K562 (cell line): ENCODE measurements at regions not wholly inside any gene's neighbourhood (a gene's known extent, or its start where the extent isn't known, plus 50 kb on each side); places are given as distances from the start of the nearest gene placed in this dataset.

Experiments used
- ATAC-seq: fragments of 200-7000 bp; cut with Tn5 transposase; 3 replicates; pipeline ENCODE4 v1.9.1; 2020; ENCODE audit warnings: moderate library complexity
- BruUV-seq: library from RNA; stranded (reverse); fragments of 400-500 nt; replicated peaks from 2 replicates; lab custom pipeline; 2021; lab: Mats Ljungman, UMichigan
- CTCF ChIA-PET: fragments of 300-600 bp; formaldehyde crosslinking; extraction: SDS; loops from one replicate; lab custom pipeline; 2021; ENCODE audit warnings: low intra/inter-chr PET ratio; lab: Yijun Ruan, JAX
- POLR2A ChIA-PET: fragments of 300-600, 350-650 bp; sonication (Branson Sonifier 250); formaldehyde crosslinking; extraction: SDS; loops from one replicate; lab custom pipeline; 2021; ENCODE audit warnings: antibody characterized with exemption, inconsistent platforms; lab: Yijun Ruan, JAX
- DNase-seq, 4 experiments: peaks; one replicate each; pipeline versions ENCODE4 v3.0.0 to v3.0.0-alpha.2; 2011 to 2018; ENCODE audit warnings: low spot score in 3 of 4, mixed read lengths in 3 of 4; ENCODE audit errors: extremely low read depth in 1 of 4
- FAIRE-seq: peaks from 2 replicates; lab custom pipeline; 2011; peaks lifted over from hg19 to GRCh38; lab: Jason Lieb, UNC
- H2AFZ ChIP-seq: 2 replicates; pipeline ENCODE4 v1.6.0; 2011; ENCODE audit warnings: low read depth, low read length, control low read depth, inconsistent platforms
- H3K27ac ChIP-seq: fragments of 200-600 bp; 3 replicates; pipeline ENCODE4 v1.8.0; 2011; ENCODE audit warnings: low read depth, mild to moderate bottlenecking, control low read depth, inconsistent platforms, low read length, moderate library complexity, mixed read lengths; ENCODE audit errors: extremely low read depth
- H3K27me3 ChIP-seq, 2 experiments: fragments of 300-600 bp in 1 of 2; 2 replicates in 1 of 2; 3 replicates in 1 of 2; pipeline versions ENCODE4 v1.6.0 to v1.8.0; 2011; ENCODE audit warnings: inconsistent platforms in 2 of 2, low read length in 2 of 2, mild to moderate bottlenecking in 1 of 2, mixed read lengths in 1 of 2, moderate library complexity in 1 of 2; ENCODE audit not compliant: control insufficient read depth in 2 of 2, insufficient read depth in 2 of 2
- H3K36me3 ChIP-seq: fragments of 300-600 bp; 3 replicates; pipeline ENCODE4 v1.8.0; 2011; ENCODE audit warnings: mild to moderate bottlenecking, low read length, inconsistent platforms; ENCODE audit not compliant: control insufficient read depth, insufficient read depth
- H3K4me1 ChIP-seq, 2 experiments: fragments of 200-600 bp in 1 of 2; replicated peaks in 1 of 2; 2 replicates in 1 of 2; 3 replicates in 1 of 2; pipeline versions ENCODE4 v1.5.1 to v1.8.0; 2011; ENCODE audit warnings: inconsistent platforms in 2 of 2, low read length in 2 of 2, mild to moderate bottlenecking in 1 of 2, mixed read lengths in 1 of 2, moderate library complexity in 1 of 2; ENCODE audit not compliant: control insufficient read depth in 2 of 2, insufficient read depth in 2 of 2
- H3K4me2 ChIP-seq: 2 replicates; pipeline ENCODE4 v1.6.1; 2011; ENCODE audit warnings: low read length, control low read depth, inconsistent platforms, mixed read lengths; ENCODE audit not compliant: insufficient read depth
- H3K4me3 ChIP-seq: fragments of 200-600 bp; sonication (generic), shearing (Covaris generic); 2 replicates; pipeline ENCODE4 v1.5.1; 2016; ENCODE audit warnings: control low read depth, inconsistent platforms
- H3K79me2 ChIP-seq: fragments of 200-600 bp; 3 replicates; pipeline ENCODE4 v1.8.0; 2011; ENCODE audit warnings: low read length, inconsistent platforms; ENCODE audit not compliant: control insufficient read depth, insufficient read depth
- H3K9ac ChIP-seq, 2 experiments: 2 replicates each; pipeline versions ENCODE4 v1.6.0 to v1.6.1; 2011; ENCODE audit warnings: low read depth in 2 of 2, low read length in 2 of 2, control low read depth in 1 of 2, inconsistent platforms in 1 of 2, mild to moderate bottlenecking in 1 of 2, mixed read lengths in 1 of 2; ENCODE audit not compliant: insufficient read depth in 1 of 2
- H3K9me1 ChIP-seq: one replicate; pipeline ENCODE4 v1.6.0; 2011; ENCODE audit warnings: inconsistent platforms, mild to moderate bottlenecking, low read length, moderate library complexity; ENCODE audit not compliant: control insufficient read depth, insufficient read depth
- H3K9me3 ChIP-seq: replicated peaks from 2 replicates; pipeline ENCODE4 v1.5.1; 2011; ENCODE audit warnings: low read depth, low read length, inconsistent platforms; ENCODE audit not compliant: control insufficient read depth, insufficient read depth
- H4K20me1 ChIP-seq: replicated peaks from 2 replicates; pipeline ENCODE4 v1.6.1; 2011; ENCODE audit warnings: low read length, inconsistent platforms, mixed read lengths; ENCODE audit not compliant: control insufficient read depth, insufficient read depth
- FIP1L1 ChIP-seq: fragments of 200-400 bp; formaldehyde crosslinking; IDR thresholded peaks from 2 replicates; pipeline ENCODE4 v1.6.1; 2018; ENCODE audit warnings: mild to moderate bottlenecking, low read depth, low read length; ENCODE audit not compliant: poor library complexity, severe bottlenecking
- GATAD2B ChIP-seq: fragments of 450-650 bp; IDR thresholded peaks from 2 replicates; pipeline ENCODE4 v1.6.1; 2017; ENCODE audit warnings: mild to moderate bottlenecking, borderline replicate concordance
- HEY1 ChIP-seq: fragments of 250-450 bp; sonication (Bioruptor Pico); IDR thresholded peaks from 2 replicates; pipeline ENCODE4 v1.5.0; 2020; ENCODE audit warnings: mild to moderate bottlenecking, moderate library complexity, borderline replicate concordance
- KLF13 ChIP-seq: fragments of 450-650 bp; IDR thresholded peaks from 2 replicates; pipeline ENCODE4 v1.6.1; 2016; ENCODE audit warnings: missing genetic modification characterization, low read depth, mild to moderate bottlenecking, missing compliant biosample characterization, moderate library complexity, borderline replicate concordance
- MYBL2 ChIP-seq, 2 experiments: fragments of 450-650 bp in 1 of 2; sonication (generic) in 1 of 2; formaldehyde crosslinking in 1 of 2; IDR thresholded peaks; 2 replicates each; pipeline versions ENCODE4 v1.6.1 to v1.8.1; 2017 to 2022; ENCODE audit warnings: borderline replicate concordance in 1 of 2, inconsistent platforms in 1 of 2, low read depth in 1 of 2, mild to moderate bottlenecking in 1 of 2, missing genetic modification reagents in 1 of 2, moderate library complexity in 1 of 2
- RBM15 ChIP-seq: fragments of 200-400 bp; formaldehyde crosslinking; IDR thresholded peaks from 2 replicates; pipeline ENCODE4 v1.6.1; 2018; ENCODE audit warnings: mild to moderate bottlenecking, low read length, moderate library complexity; ENCODE audit not compliant: insufficient read depth
- RNF2 ChIP-seq: sonication (generic); IDR thresholded peaks from 2 replicates; pipeline ENCODE4 v1.6.1; 2016
- SIX5 ChIP-seq, 2 experiments: IDR thresholded peaks; 2 replicates each; pipeline ENCODE4 v1.6.1; 2011; ENCODE audit warnings: low read length in 2 of 2, borderline replicate concordance in 1 of 2, low read depth in 1 of 2, mild to moderate bottlenecking in 1 of 2, moderate library complexity in 1 of 2; ENCODE audit not compliant: insufficient read depth in 1 of 2
- STAT5A ChIP-seq: IDR thresholded peaks from 2 replicates; pipeline ENCODE4 v1.6.1; 2012; ENCODE audit warnings: low read length, inconsistent platforms, borderline replicate concordance
- TCF7L2 ChIP-seq: fragments of 150-350 bp; IDR thresholded peaks from 2 replicates; pipeline ENCODE4 v1.6.1; 2016; ENCODE audit warnings: low read depth, mild to moderate bottlenecking, low read length, moderate library complexity
- THRAP3 ChIP-seq: fragments of 450-650 bp; IDR thresholded peaks from 2 replicates; pipeline ENCODE4 v1.6.1; 2016; ENCODE audit warnings: mild to moderate bottlenecking, inconsistent platforms, borderline replicate concordance
- ZNF699 ChIP-seq: fragments of 250-450 bp; sonication (Bioruptor Pico); IDR thresholded peaks from 2 replicates; pipeline ENCODE4 v1.8.0; 2021; ENCODE audit warnings: mild to moderate bottlenecking, moderate library complexity; ENCODE audit not compliant: insufficient replicate concordance
- WGBS: fragments of 100-300 bp; shearing (Covaris generic); methylation state at CpG from one replicate; pipeline ENCODE4 v1.1.6; 2016; ENCODE audit warnings: low coverage, mixed read lengths; ENCODE audit not compliant: insufficient coverage; ENCODE audit errors: missing lambda C conversion rate; 5-methylcytosine and 5-hydroxymethylcytosine counted together
- in situ Hi-C: fragments of 300-500 bp; cut with MboI; formaldehyde crosslinking; loops from 4 replicates; pipeline ENCODE4 v1.15.0; 2018; ENCODE audit warnings: inconsistent platforms, mixed read lengths
- intact Hi-C: fragments of 100-400 bp; cut with micrococcal nuclease; formaldehyde crosslinking; loops from 2 replicates; pipeline ENCODE4 v1.14.2; 2022
- TF ChIP-seq, protein P1 (sequence below): fragments of 450-650 bp; formaldehyde crosslinking; IDR thresholded peaks from 2 replicates; pipeline ENCODE4 v1.4.0; 2020; ENCODE audit warnings: mild to moderate bottlenecking, mixed read lengths
- TF ChIP-seq, protein P2 (sequence below): fragments of 250-450 bp; sonication (Bioruptor Pico); IDR thresholded peaks from 2 replicates; pipeline ENCODE4 v1.5.0; 2020; ENCODE audit warnings: mild to moderate bottlenecking
- TF ChIP-seq, protein P3 (sequence below): sonication (generic); formaldehyde crosslinking; IDR thresholded peaks from 2 replicates; pipeline ENCODE4 v1.8.1; 2023; ENCODE audit warnings: mild to moderate bottlenecking, missing genetic modification reagents
- TF ChIP-seq, protein P4 (sequence below): conservative IDR thresholded peaks from 2 replicates; pipeline ENCODE4 v1.6.1; 2011; ENCODE audit warnings: low read depth, mild to moderate bottlenecking, low read length; ENCODE audit not compliant: control insufficient read depth

DNA sequence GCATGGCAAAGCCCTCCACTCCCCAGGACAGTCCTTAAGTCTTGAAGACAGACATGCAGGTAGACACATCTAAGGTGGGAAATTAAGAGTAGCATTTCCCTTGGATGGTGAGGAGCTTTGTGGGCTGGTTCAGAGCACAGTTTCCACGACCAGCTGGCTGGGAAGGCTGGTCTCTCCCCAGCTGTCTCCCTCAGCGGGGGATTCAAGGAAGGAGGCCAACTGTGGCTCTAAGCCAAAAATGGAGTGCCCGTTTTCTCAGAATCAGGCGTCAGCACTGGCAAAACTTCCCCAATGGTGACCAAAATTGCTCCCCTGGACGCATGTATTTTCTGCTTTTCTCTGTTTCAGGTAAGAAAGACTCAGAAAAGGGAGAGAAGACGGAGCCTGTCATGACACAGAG lies 230.6 kb upstream of the FZD8 start:
- 0% methylated on average over 6 of the region's 6 CpGs for WGBS
- Histone ChIP-seq H2AFZ (no peak overlapping the region), H3K9me3 (no peaks in the 10 kb centered on the region), H3K79me2 (no peaks in the 10 kb centered on the region), H3K36me3 (no peaks in the 10 kb centered on the region), H3K27ac (no peak overlapping the region), H3K27me3 (no peaks in the 10 kb centered on the region), H3K4me1 (no peaks in the 10 kb centered on the region), H3K4me3 (no peak overlapping the region), H3K9me1 (no peaks in the 10 kb centered on the region), H4K20me1 (no peaks in the 10 kb centered on the region), H3K9ac (no peak overlapping the region), H3K4me2 (no peak overlapping the region)
- ChIA-PET CTCF (no interaction called here), POLR2A (no interaction called here)
- BruUV-seq, result no TSS peak
- ATAC-seq (no peak), FAIRE-seq (no peak), DNase-seq (no peak)
- intact Hi-C loops, result no loop called here
- in situ Hi-C loops, result no loop called here
- TF ChIP-seq GATAD2B (no peak), SIX5 (IDR thresholded peaks at IDR 0.05; ENCODE audit: borderline replicate concordance in 1 of 2, insufficient read depth in 1 of 2, low read depth in 1 of 2, low read length in 2 of 2) (no peak), RBM15 (no peak), KLF13 (tag) (no peak), HEY1 (CRISPR knock-in tag) (no peak), STAT5A (no peak), FIP1L1 (no peak), ZNF699 (no peak), RNF2 (no peak), THRAP3 (no peak), MYBL2 (IDR thresholded peaks at IDR 0.05; ENCODE audit: low read depth) (no peak), MYBL2 (CRISPR knock-in tag; IDR thresholded peaks at IDR 0.05; ENCODE audit: borderline replicate concordance) (no peak), TCF7L2 (no peak)
- TF ChIP-seq, protein P1, sequence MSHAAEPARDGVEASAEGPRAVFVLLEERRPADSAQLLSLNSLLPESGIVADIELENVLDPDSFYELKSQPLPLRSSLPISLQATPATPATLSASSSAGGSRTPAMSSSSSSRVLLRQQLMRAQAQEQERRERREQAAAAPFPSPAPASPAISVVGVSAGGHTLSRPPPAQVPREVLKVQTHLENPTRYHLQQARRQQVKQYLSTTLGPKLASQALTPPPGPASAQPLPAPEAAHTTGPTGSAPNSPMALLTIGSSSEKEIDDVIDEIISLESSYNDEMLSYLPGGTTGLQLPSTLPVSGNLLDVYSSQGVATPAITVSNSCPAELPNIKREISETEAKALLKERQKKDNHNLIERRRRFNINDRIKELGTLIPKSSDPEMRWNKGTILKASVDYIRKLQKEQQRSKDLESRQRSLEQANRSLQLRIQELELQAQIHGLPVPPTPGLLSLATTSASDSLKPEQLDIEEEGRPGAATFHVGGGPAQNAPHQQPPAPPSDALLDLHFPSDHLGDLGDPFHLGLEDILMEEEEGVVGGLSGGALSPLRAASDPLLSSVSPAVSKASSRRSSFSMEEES (CRISPR knock-in tag), result no peak
- TF ChIP-seq, protein P2, sequence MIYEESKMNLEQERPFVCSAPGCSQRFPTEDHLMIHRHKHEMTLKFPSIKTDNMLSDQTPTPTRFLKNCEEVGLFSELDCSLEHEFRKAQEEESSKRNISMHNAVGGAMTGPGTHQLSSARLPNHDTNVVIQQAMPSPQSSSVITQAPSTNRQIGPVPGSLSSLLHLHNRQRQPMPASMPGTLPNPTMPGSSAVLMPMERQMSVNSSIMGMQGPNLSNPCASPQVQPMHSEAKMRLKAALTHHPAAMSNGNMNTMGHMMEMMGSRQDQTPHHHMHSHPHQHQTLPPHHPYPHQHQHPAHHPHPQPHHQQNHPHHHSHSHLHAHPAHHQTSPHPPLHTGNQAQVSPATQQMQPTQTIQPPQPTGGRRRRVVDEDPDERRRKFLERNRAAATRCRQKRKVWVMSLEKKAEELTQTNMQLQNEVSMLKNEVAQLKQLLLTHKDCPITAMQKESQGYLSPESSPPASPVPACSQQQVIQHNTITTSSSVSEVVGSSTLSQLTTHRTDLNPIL (CRISPR knock-in tag), result no peak
- TF ChIP-seq, protein P3, sequence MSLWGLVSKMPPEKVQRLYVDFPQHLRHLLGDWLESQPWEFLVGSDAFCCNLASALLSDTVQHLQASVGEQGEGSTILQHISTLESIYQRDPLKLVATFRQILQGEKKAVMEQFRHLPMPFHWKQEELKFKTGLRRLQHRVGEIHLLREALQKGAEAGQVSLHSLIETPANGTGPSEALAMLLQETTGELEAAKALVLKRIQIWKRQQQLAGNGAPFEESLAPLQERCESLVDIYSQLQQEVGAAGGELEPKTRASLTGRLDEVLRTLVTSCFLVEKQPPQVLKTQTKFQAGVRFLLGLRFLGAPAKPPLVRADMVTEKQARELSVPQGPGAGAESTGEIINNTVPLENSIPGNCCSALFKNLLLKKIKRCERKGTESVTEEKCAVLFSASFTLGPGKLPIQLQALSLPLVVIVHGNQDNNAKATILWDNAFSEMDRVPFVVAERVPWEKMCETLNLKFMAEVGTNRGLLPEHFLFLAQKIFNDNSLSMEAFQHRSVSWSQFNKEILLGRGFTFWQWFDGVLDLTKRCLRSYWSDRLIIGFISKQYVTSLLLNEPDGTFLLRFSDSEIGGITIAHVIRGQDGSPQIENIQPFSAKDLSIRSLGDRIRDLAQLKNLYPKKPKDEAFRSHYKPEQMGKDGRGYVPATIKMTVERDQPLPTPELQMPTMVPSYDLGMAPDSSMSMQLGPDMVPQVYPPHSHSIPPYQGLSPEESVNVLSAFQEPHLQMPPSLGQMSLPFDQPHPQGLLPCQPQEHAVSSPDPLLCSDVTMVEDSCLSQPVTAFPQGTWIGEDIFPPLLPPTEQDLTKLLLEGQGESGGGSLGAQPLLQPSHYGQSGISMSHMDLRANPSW (CRISPR knock-in tag), result no peak
- TF ChIP-seq, protein P4, sequence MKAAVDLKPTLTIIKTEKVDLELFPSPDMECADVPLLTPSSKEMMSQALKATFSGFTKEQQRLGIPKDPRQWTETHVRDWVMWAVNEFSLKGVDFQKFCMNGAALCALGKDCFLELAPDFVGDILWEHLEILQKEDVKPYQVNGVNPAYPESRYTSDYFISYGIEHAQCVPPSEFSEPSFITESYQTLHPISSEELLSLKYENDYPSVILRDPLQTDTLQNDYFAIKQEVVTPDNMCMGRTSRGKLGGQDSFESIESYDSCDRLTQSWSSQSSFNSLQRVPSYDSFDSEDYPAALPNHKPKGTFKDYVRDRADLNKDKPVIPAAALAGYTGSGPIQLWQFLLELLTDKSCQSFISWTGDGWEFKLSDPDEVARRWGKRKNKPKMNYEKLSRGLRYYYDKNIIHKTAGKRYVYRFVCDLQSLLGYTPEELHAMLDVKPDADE, result no peak
